ENCODE measurements at regions not wholly inside any gene's neighbourhood (a gene's known extent, or its start where the extent isn't known, plus 50 kb on each side); places are given as distances from the start of the nearest gene placed in this dataset.

DNA sequence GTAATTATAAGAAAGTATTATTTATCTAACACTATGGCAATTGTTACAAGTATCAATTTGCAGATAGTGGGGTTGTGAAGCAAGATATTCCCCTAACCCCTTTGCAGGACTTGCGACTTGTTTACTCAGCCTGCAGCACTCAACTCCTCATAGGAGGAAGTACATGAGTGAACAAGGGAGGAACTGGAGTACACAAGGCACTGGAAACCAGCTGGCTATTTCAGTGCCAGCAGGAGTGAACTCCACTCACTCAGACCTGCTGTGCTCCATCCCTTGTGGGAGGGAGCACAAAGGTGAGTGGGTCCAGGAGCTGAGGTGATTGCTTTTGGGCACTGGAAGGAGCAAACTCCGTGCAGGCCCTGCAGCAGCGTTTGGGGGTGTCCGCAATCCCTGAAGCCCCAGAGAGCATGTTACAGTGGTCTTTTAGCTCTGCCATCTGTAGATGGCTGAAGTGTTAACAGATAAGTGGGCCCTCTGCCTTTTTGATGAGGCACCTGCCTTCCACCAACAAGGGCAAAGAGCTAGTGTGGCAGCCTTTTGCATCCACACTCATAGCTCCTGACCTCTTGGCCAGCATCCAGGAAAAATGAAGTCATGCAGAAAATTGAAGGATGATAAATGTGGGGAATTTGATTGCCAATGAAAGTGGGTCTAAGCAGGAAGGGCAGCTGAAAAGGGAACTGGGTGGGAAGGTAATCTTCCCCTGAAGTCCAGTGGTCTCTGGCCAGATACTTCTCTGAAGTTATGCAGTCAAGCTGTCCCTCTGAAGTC is 802.2 kb upstream of the MIR17HG start:
- no peak for TF ChIP-seq EZH2 (IDR thresholded peaks at IDR 0.05; ENCODE audit: borderline replicate concordance)
- TF ChIP-seq, protein P1, sequence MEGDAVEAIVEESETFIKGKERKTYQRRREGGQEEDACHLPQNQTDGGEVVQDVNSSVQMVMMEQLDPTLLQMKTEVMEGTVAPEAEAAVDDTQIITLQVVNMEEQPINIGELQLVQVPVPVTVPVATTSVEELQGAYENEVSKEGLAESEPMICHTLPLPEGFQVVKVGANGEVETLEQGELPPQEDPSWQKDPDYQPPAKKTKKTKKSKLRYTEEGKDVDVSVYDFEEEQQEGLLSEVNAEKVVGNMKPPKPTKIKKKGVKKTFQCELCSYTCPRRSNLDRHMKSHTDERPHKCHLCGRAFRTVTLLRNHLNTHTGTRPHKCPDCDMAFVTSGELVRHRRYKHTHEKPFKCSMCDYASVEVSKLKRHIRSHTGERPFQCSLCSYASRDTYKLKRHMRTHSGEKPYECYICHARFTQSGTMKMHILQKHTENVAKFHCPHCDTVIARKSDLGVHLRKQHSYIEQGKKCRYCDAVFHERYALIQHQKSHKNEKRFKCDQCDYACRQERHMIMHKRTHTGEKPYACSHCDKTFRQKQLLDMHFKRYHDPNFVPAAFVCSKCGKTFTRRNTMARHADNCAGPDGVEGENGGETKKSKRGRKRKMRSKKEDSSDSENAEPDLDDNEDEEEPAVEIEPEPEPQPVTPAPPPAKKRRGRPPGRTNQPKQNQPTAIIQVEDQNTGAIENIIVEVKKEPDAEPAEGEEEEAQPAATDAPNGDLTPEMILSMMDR (IDR thresholded peaks at IDR 0.05; ENCODE audit: poor library complexity): no peak
